RCC 7860 (cell line): ENCODE measurements at regions not wholly inside any gene's neighbourhood (a gene's known extent, or its start where the extent isn't known, plus 50 kb on each side); places are given as distances from the start of the nearest gene placed in this dataset.

Experiments
- DNase-seq: peaks from one replicate; pipeline ENCODE4 v3.0.0-alpha.2; 2015; ENCODE audit warnings: low spot score
- FAIRE-seq: peaks from 2 replicates; lab custom pipeline; 2012; peaks lifted over from hg19 to GRCh38; lab: Jason Lieb, UNC

DNA sequence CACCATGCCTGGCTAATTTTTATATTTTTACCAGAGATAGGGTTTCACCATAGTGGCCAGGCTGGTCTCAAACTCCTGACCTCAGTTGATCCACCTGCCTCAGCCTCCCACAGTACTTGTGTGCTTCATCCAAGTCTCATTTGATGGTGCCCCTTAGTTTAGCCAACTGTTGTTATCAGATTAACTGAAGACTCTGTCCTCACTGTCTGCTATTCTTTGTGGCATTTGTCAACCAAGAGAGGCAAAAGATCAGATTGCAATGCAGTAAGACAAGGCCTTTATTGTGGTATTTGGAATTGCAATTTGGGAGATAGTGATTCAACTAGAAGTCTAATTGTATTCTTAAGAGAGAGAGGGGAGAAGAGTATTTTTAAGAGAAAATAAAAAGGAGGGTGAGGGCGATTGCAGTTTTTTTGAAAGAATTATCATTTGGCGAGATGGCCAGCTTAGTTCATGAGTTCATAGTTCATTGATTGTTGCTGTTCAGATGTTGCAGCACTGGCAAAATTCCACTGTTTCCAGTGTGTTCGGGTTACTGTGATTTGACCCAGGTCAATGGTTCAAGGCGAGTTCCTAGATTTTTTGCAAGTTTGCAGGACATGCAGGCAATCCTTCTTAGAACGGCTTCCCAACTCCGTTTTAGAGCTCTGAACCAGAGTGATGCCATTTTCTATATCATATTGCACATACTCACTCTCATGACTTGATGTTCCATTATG is 1156.9 kb downstream of the CDH9 start:
- no peak for FAIRE-seq

DNA sequence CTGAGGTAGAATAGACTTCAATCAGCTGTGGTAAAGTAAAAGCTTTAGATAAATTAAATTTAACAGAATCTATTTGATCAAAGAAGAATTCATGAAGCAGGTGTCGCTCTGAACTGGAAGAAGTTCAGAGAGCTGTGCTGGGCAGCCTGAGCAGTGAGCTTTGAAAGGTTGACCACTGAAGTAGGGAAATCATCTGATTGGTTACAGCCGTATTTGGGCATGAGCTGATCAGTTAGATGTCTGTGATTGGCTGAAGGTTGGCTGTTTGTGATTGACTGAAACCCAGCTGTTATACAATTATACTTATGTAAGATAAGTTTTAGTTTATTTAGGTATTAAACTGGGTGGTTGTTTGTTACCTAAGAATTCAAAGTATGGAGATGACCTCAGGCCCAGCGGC is 1174.6 kb downstream of the CDH9 start:
- no peak for FAIRE-seq
- no peak for DNase-seq

More for the DNA sequence above, 1156.9 kb downstream of the CDH9 start:
- DNase-seq, result no peak

DNA sequence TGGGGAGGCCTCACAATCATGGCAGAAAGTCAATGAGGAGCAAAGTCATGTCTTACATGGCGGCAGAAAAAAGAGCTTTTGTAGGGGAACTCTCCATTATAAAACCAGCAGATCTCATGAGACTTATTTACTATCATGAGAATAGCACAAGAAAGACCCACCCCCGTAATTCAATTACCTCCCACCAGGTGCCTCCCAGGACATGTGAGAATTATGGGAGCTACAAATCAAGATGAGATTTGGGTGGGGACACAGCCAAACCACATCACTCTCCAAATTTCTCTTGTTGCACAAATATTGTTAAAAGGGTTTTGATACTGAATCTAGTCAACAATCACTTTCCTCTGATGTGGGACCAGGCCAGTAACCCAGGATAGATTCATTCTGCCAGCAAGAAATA is 1176.1 kb downstream of the CDH9 start:
- DNase-seq, result no peak
- FAIRE-seq, result no peak

DNA sequence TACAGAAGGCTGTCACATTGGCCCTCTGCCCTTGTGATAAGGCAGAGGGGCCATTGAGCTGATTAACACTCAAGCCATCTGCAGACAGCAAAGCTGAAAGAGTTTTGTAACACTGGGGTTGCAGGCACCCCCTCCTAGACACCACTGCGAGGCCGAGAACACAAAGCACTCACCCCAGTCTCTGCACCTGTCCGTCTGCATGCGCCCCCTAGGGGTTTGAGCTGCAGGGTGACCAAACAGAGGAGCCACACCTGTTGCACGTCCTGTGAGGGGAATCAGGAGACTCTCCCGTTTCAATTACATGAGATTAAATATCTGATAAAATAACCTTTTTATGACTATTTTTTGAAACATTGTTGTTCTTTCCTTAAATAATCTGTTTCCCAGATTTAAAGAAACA is 1180.4 kb downstream of the CDH9 start:
- no peak for FAIRE-seq
- DNase-seq, result no peak

DNA sequence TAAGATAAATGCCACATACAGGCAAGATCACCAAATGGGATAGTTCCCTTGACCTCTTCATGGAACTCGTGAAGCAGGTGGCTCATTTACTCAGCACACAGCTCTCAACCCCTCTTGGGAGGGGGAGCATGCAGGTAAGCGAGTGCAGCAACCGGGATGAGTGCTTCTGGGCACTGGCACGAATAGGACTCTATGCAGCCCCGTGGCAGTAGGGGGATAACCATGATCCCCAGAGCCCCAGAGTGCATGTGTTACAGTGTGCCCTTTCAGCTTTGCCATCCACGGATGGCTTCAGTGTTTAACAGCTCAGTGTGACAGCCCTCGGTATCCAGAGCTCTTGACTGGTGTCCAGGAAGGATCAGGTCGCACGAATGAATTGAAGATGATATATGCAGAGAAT is 1187.1 kb downstream of the CDH9 start:
- DNase-seq (no peak), FAIRE-seq (no peak)

DNA sequence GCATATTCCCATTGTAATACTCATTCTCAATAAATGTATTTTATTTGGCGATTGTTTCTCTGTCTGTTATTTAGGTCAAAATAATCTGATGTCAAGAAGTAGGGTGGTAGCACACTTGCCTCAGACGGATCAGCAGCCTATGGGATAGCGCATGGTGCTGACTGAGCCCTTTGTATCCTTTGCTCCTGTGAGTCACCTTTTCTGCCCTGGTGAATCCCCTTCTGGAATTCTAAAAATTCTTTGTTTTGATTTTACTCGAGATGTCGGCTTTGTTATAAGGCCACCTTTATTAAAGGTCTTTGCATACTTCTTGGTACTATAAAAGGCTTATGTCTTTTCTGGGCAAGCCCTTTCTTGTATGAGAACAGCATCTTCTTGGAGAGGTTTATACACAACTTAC is 1187.8 kb downstream of the CDH9 start:
- no peak for FAIRE-seq
- no peak for DNase-seq

DNA sequence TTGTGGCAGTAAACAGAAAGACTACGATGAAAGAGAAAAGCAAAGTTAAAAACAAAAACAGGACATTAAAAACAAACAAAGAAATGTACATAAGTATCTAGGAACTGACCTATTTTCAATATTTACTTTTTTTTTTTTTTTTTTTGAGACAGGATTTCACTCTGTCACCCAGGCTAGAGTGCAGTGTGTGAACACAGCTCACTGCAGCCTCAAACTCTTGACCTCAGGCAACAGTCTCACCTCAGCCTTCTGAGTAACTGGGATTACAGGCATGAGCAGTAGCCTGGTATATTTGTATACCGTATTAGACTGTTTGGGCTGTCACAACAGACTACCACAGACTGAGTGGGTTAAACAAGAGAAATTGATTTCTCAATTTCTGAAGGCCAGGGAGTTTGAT is 1189.1 kb downstream of the CDH9 start:
- DNase-seq (no peak), FAIRE-seq (no peak)

DNA sequence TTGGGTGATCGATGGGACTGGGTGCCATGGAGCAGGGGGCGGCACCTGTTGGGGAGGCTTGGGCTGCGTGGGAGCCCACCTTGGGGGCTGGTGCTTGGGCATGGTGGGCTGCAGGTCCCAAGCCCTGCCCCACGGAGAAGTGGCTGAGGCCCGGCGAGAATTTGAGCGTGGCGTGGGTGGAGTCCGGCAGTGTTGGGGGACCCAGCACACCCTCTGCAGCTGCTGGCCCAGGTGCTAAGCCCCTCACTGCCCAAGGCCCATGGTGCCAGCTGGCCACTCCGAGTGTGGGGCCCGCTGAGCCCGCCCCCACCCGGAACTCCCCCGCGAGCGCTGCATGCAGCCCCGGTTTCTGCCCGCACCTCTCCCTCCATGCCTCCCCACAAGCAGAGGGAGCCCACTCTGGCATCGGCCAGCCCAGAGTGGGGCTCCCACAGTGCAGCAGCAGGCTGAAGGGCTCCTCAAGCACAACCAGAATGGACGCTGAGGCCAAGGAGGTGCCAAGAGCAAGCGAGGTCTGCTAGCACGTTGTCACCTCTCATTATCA is 1178.6 kb upstream of the CDH10 start:
- FAIRE-seq, result no peak
- DNase-seq, result no peak
